OCI-LY3 (cell line): ENCODE measurements at regions not wholly inside any gene's neighbourhood (a gene's known extent, or its start where the extent isn't known, plus 50 kb on each side); places are given as distances from the start of the nearest gene placed in this dataset.
"Not testable (repeated sequence)": the region's sequence is repeated elsewhere in the genome, so short reads cannot be mapped to it uniquely, and the experiment has no call there.

Experiments used
- H2AFZ ChIP-seq: fragments of 200-600, 300-600 bp; shearing (Covaris generic); 2 replicates; pipeline ENCODE4 v1.6.0; 2014; ENCODE audit warnings: antibody characterized with exemption, low read depth, low read length
- H3K27ac ChIP-seq: fragments of 200-600, 300-600 bp; sonication (generic); 2 replicates; pipeline ENCODE4 v1.5.1; 2014; ENCODE audit warnings: mild to moderate bottlenecking, low read length, moderate library complexity, mixed read lengths
- H3K27me3 ChIP-seq: fragments of 200-600, 300-600 bp; sonication (generic); 2 replicates; pipeline ENCODE4 v1.6.1; 2014; ENCODE audit warnings: low read depth, low read length, mixed read lengths
- H3K36me3 ChIP-seq: fragments of 200-600, 300-600 bp; sonication (generic); replicated peaks from 2 replicates; pipeline ENCODE3; 2014; ENCODE audit warnings: low read depth, low read length, mixed read lengths
- H3K4me1 ChIP-seq: fragments of 300-600, 200-600 bp; sonication (generic); 2 replicates; pipeline ENCODE4 v1.6.1; 2014; ENCODE audit warnings: low read length, mixed read lengths
- H3K4me2 ChIP-seq: fragments of 200-600, 300-600 bp; sonication (generic); 2 replicates; pipeline ENCODE4 v1.6.1; 2014; ENCODE audit warnings: low read length, mixed read lengths
- H3K4me3 ChIP-seq: fragments of 300-600, 200-600 bp; sonication (generic); 2 replicates; pipeline ENCODE4 v1.5.1; 2014; ENCODE audit warnings: antibody characterized with exemption, mild to moderate bottlenecking, low read length, moderate library complexity
- H3K79me2 ChIP-seq: fragments of 300-600, 200-600 bp; shearing (Covaris generic); 2 replicates; pipeline ENCODE4 v1.6.1; 2014; ENCODE audit warnings: mild to moderate bottlenecking, low read length, mixed read lengths
- H3K9ac ChIP-seq: fragments of 300-600, 200-600 bp; shearing (Covaris generic); 2 replicates; pipeline ENCODE4 v1.6.0; 2014; ENCODE audit warnings: mild to moderate bottlenecking, low read length, moderate library complexity
- H3K9me3 ChIP-seq: fragments of 200-600, 300-600 bp; shearing (Covaris generic); 2 replicates; pipeline ENCODE4 v1.6.1; 2014; ENCODE audit warnings: low read length, mixed read lengths; ENCODE audit not compliant: insufficient read depth
- H4K20me1 ChIP-seq: fragments of 200-600, 300-600 bp; sonication (generic); 2 replicates; pipeline ENCODE4 v1.6.1; 2016; ENCODE audit warnings: low read length, mixed read lengths; ENCODE audit not compliant: insufficient read depth
- EZH2phosphoT487 ChIP-seq: fragments of 200-600 bp; shearing (Covaris generic); IDR thresholded peaks from 2 replicates; pipeline ENCODE4 v1.6.1; 2018; ENCODE audit warnings: antibody characterized with exemption, mixed run types, low read depth
- TF ChIP-seq, protein P1 (sequence below): fragments of 200-600, 300-600 bp; sonication (generic); IDR thresholded peaks from 2 replicates; pipeline ENCODE4 v1.5.1; 2014; ENCODE audit warnings: antibody characterized with exemption, low read length, low read depth

DNA sequence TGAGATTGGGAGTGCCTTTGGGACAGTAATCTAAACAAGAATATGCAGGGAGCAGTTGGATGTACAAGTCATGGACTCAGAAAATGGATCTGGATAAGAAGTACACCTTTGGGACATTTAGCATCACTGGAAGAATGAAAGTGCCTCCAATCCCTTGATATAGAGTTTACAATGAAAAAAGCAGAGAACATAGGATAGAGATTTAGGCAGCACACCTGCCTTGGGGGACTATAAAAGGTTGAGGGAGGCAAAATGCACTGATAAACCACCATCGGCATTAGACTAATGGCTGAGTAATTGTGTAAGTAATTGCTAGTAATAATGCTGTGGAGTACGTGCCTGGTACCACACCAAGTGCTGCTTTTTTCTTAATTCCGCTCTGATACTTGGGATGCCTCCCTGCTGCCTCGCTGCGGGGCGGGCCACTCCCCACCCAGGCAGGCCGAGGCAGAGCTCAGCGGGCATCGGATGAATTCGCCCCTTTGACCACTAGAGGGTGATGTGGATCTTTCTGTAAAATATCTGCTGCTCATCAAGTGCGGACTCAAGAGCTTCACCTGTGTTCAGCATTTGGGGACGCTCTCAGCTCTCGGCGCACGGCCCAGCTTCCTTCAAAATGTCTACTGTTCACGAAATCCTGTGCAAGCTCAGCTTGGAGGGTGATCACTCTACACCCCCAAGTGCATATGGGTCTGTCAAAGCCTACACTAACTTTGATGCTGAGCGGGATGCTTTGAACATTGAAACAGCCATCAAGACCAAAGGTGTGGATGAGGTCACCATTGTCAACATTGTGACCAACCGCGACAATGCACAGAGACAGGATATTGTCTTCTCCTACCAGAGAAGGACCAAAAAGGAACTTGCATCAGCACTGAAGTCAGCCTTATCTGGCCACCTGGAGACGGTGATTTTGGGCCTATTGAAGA lies 99.9 kb downstream of the ANKRD18B start:
- Histone ChIP-seq H3K4me2 (peak overlapping the region; percentile 79), H3K27ac (no peak overlapping the region), H2AFZ (0 out of 2 replicates have a peak overlapping the region, but pooled peaks have one; percentile 70), H3K9ac (no peak overlapping the region), H3K4me3 (peak overlapping the region; percentile 46), H3K79me2 (no peaks in the 10 kb centered on the region), H4K20me1 (no peaks in the 10 kb centered on the region), H3K36me3 (no peaks in the 10 kb centered on the region), H3K9me3 (no peaks in the 10 kb centered on the region), H3K4me1 (0 out of 2 replicates have a peak, but pooled peaks cover 3% of the 10 kb centered on the region), H3K27me3 (peaks cover 22% of the 10 kb centered on the region; the same call in 1 of the 2 replicates)
- TF ChIP-seq EZH2phosphoT487, result no peak
- TF ChIP-seq, protein P1, sequence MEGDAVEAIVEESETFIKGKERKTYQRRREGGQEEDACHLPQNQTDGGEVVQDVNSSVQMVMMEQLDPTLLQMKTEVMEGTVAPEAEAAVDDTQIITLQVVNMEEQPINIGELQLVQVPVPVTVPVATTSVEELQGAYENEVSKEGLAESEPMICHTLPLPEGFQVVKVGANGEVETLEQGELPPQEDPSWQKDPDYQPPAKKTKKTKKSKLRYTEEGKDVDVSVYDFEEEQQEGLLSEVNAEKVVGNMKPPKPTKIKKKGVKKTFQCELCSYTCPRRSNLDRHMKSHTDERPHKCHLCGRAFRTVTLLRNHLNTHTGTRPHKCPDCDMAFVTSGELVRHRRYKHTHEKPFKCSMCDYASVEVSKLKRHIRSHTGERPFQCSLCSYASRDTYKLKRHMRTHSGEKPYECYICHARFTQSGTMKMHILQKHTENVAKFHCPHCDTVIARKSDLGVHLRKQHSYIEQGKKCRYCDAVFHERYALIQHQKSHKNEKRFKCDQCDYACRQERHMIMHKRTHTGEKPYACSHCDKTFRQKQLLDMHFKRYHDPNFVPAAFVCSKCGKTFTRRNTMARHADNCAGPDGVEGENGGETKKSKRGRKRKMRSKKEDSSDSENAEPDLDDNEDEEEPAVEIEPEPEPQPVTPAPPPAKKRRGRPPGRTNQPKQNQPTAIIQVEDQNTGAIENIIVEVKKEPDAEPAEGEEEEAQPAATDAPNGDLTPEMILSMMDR, result peak; percentile 78

GRCh38 chr9:33628318-33628717 lies 104.3 kb downstream of the ANKRD18B start:
- H3K4me3 ChIP-seq, H4K20me1 ChIP-seq, H3K4me2 ChIP-seq, H2AFZ ChIP-seq, H3K79me2 ChIP-seq, H3K9ac ChIP-seq, H3K36me3 ChIP-seq, H3K4me1 ChIP-seq, H3K9me3 ChIP-seq, H3K27ac ChIP-seq: not testable (repeated sequence)
- H3K27me3 ChIP-seq, result peaks cover 19% of the 10 kb centered on the region

GRCh38 chr9:33628865-33629410 lies 104.9 kb downstream of the ANKRD18B start:
- Histone ChIP-seq H3K36me3 (no peaks in the 10 kb centered on the region), H4K20me1 (no peaks in the 10 kb centered on the region), H3K79me2 (no peaks in the 10 kb centered on the region), H3K27ac (no peak overlapping the region), H3K9me3 (no peaks in the 10 kb centered on the region), H3K9ac (no peak overlapping the region), H3K4me1 (no peaks in the 10 kb centered on the region), H2AFZ (no peak overlapping the region), H3K4me2 (peak overlapping the region; percentile 10; the same call in 1 of the 2 replicates), H3K27me3 (peaks cover 23% of the 10 kb centered on the region), H3K4me3 (peak overlapping the region; percentile 27; the same call in 1 of the 2 replicates)
- TF ChIP-seq, protein P1, result no peak
- TF ChIP-seq EZH2phosphoT487, result no peak

GRCh38 chr9:33633636-33634035 lies 109.6 kb downstream of the ANKRD18B start:
- Histone ChIP-seq H4K20me1 (no peaks in the 10 kb centered on the region), H3K9me3 (no peaks in the 10 kb centered on the region), H3K27ac (no peak overlapping the region), H3K4me1 (no peaks in the 10 kb centered on the region), H3K27me3 (peaks cover 54% of the 10 kb centered on the region), H3K4me2 (no peak overlapping the region), H3K36me3 (no peaks in the 10 kb centered on the region), H3K4me3 (no peak overlapping the region), H3K9ac (no peak overlapping the region), H2AFZ (no peak overlapping the region), H3K79me2 (no peaks in the 10 kb centered on the region)
- TF ChIP-seq, protein P1, result no peak
- TF ChIP-seq EZH2phosphoT487, result no peak
